ENCODE measurements at regions not wholly inside any gene's neighbourhood (a gene's known extent, or its start where the extent isn't known, plus 50 kb on each side); places are given as distances from the start of the nearest gene placed in this dataset.

DNA sequence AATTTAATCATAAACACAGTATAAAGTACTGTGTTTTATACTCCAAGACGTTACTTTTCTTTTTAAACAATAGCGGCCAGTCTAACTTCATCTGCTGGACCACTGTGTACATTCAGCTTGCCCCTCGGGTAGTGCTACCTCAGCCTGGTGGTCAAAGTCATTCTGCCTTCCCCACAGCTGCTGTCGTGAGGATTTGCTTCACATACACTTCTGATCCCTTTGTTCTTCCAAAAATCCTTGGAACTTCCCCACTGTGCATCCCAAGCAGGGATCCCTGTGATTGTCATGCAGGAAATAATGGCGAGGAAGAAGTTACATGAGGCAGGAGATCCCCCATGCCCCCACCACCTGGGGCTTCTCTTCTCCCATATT, 234.9 kb upstream of the STARD13 start:
- TF ChIP-seq TAF1 (IDR thresholded peaks at IDR 0.05; ENCODE audit: borderline replicate concordance, insufficient read depth, low read length) (no peak), REST (IDR thresholded peaks at IDR 0.05; ENCODE audit: insufficient read depth in 1 of 2, low read depth in 2 of 2, low read length in 2 of 2) (no peak), POLR2AphosphoS5 (IDR thresholded peaks at IDR 0.05; ENCODE audit: low read depth, low read length) (no peak)
